Keratinocyte (primary cell): ENCODE measurements at regions not wholly inside any gene's neighbourhood (a gene's known extent, or its start where the extent isn't known, plus 50 kb on each side); places are given as distances from the start of the nearest gene placed in this dataset.

ENCODE experiments used
- DNase-seq: peaks from one replicate; pipeline ENCODE4 v3.0.0-alpha.2; 2011; ENCODE audit warnings: low read depth, missing footprints, low spot score
- FAIRE-seq: peaks from 2 replicates; lab custom pipeline; 2011; peaks lifted over from hg19 to GRCh38; lab: Jason Lieb, UNC
- H2AFZ ChIP-seq: 2 replicates; pipeline ENCODE4 v1.6.0; 2012; ENCODE audit warnings: low read length, control low read depth, inconsistent platforms; ENCODE audit not compliant: control insufficient read depth
- H3K27ac ChIP-seq: 2 replicates; pipeline ENCODE4 v1.5.1; 2011; ENCODE audit warnings: low read length; ENCODE audit not compliant: control insufficient read depth, insufficient read depth
- H3K27me3 ChIP-seq: 3 replicates; pipeline ENCODE4 v1.6.0; 2011; ENCODE audit warnings: low read length; ENCODE audit not compliant: control insufficient read depth, insufficient read depth; ENCODE audit errors: extremely low read depth
- H3K36me3 ChIP-seq, 2 experiments: 2 replicates in 1 of 2; 3 replicates in 1 of 2; pipeline ENCODE4 v1.5.1; 2011; ENCODE audit warnings: low read length in 2 of 2, mild to moderate bottlenecking in 1 of 2; ENCODE audit not compliant: control insufficient read depth in 2 of 2, insufficient read depth in 2 of 2; ENCODE audit errors: extremely low read depth in 1 of 2
- H3K4me1 ChIP-seq: 3 replicates; pipeline ENCODE4 v1.5.1; 2011; ENCODE audit warnings: low read length; ENCODE audit not compliant: control insufficient read depth, insufficient read depth; ENCODE audit errors: extremely low read depth
- H3K4me2 ChIP-seq: 3 replicates; pipeline ENCODE4 v1.6.0; 2011; ENCODE audit warnings: low read depth, low read length; ENCODE audit not compliant: control insufficient read depth, insufficient read depth; ENCODE audit errors: extremely low read depth
- H3K4me3 ChIP-seq, 3 experiments: fragments of 200-600 bp in 1 of 3; sonication (generic) in 1 of 3; 2 replicates in 2 of 3; 3 replicates in 1 of 3; pipeline ENCODE4 v1.5.1; 2011 to 2016; ENCODE audit warnings: low read length in 3 of 3, mild to moderate bottlenecking in 3 of 3, control low read depth in 2 of 3, inconsistent platforms in 1 of 3, low read depth in 1 of 3, mixed read lengths in 1 of 3, mixed run types in 1 of 3, moderate library complexity in 1 of 3; ENCODE audit not compliant: control insufficient read depth in 2 of 3, insufficient read depth in 2 of 3; ENCODE audit errors: extremely low read depth in 1 of 3
- H3K79me2 ChIP-seq: 2 replicates; pipeline ENCODE4 v1.6.0; 2012; ENCODE audit warnings: low read length; ENCODE audit not compliant: control insufficient read depth, insufficient read depth
- H3K9ac ChIP-seq: 3 replicates; pipeline ENCODE4 v1.6.0; 2011; ENCODE audit warnings: low read length; ENCODE audit not compliant: control insufficient read depth, insufficient read depth; ENCODE audit errors: extremely low read depth
- H3K9me1 ChIP-seq: 3 replicates; pipeline ENCODE4 v1.6.0; 2011; ENCODE audit warnings: low read length; ENCODE audit not compliant: control insufficient read depth, insufficient read depth; ENCODE audit errors: extremely low read depth
- H3K9me3 ChIP-seq: 2 replicates; pipeline ENCODE4 v1.5.1; 2012; ENCODE audit warnings: low read depth, low read length; ENCODE audit not compliant: control insufficient read depth
- H4K20me1 ChIP-seq: 3 replicates; pipeline ENCODE4 v1.6.0; 2011; ENCODE audit warnings: low read length; ENCODE audit not compliant: control insufficient read depth, insufficient read depth; ENCODE audit errors: extremely low read depth
- CTCF ChIP-seq, 3 experiments: IDR thresholded peaks in 1 of 3; conservative IDR thresholded peaks in 1 of 3; optimal IDR thresholded peaks in 1 of 3; 2 replicates in 2 of 3; 3 replicates in 1 of 3; pipeline versions ENCODE3 to v1.5.1; 2011; ENCODE audit warnings: low read length in 3 of 3, mild to moderate bottlenecking in 3 of 3, moderate library complexity in 2 of 3, control low read depth in 1 of 3, inconsistent platforms in 1 of 3; ENCODE audit not compliant: insufficient read depth in 2 of 3; ENCODE audit errors: extremely low read depth in 1 of 3
- EZH2 ChIP-seq: IDR thresholded peaks from one replicate; pipeline ENCODE4 v1.6.1; 2012; ENCODE audit warnings: inconsistent platforms, mild to moderate bottlenecking, low read length, moderate library complexity
- dilution Hi-C: fragments of 300-500 bp; cut with MboI; formaldehyde crosslinking; loops from one replicate; pipeline ENCODE4 v1.7.0; 2020; ENCODE audit warnings: low sequenced_read_pairs; ENCODE audit not compliant: extremely low pct_ligation_motif_present

- no peaks in the 10 kb centered on the region for H3K9me3 ChIP-seq
- no peaks in the 10 kb centered on the region for H3K36me3 ChIP-seq
- FAIRE-seq (no peak), DNase-seq (no peak)
- no peak overlapping the region for H3K4me2 ChIP-seq
- TF ChIP-seq CTCF (optimal IDR thresholded peaks at IDR 0.05 in 1 of 3, IDR thresholded peaks at IDR 0.05 in 1 of 3, conservative IDR thresholded peaks at IDR 0.05 in 1 of 3; ENCODE audit: extremely low read depth in 1 of 3, insufficient read depth in 2 of 3, low read length in 3 of 3), result no peak
- TF ChIP-seq EZH2, result no peak
- H3K4me1 ChIP-seq, result no peaks in the 10 kb centered on the region
- H3K9me1 ChIP-seq, result no peaks in the 10 kb centered on the region
- no peak overlapping the region for H2AFZ ChIP-seq
- H4K20me1 ChIP-seq, result no peaks in the 10 kb centered on the region
- H3K27ac ChIP-seq, result no peak overlapping the region
- H3K4me3 ChIP-seq, result no peak overlapping the region
- dilution Hi-C loops, result no loop called here
- H3K9ac ChIP-seq, result no peak overlapping the region
- no peaks in the 10 kb centered on the region for H3K79me2 ChIP-seq
- no peaks in the 10 kb centered on the region for H3K27me3 ChIP-seq
Observed at GRCh38 chr5:51095486-51095885, 287.8 kb upstream of the ISL1 start.

- Histone ChIP-seq H3K27me3 (no peaks in the 10 kb centered on the region), H3K9me3 (no peaks in the 10 kb centered on the region), H3K4me3 (no peak overlapping the region), H4K20me1 (no peaks in the 10 kb centered on the region), H3K4me2 (no peak overlapping the region), H3K79me2 (no peaks in the 10 kb centered on the region), H3K9me1 (no peaks in the 10 kb centered on the region), H3K4me1 (no peaks in the 10 kb centered on the region), H3K36me3 (no peaks in the 10 kb centered on the region), H2AFZ (no peak overlapping the region), H3K27ac (no peak overlapping the region), H3K9ac (no peak overlapping the region)
- TF ChIP-seq EZH2, result no peak
- TF ChIP-seq CTCF (optimal IDR thresholded peaks at IDR 0.05 in 1 of 3, IDR thresholded peaks at IDR 0.05 in 1 of 3, conservative IDR thresholded peaks at IDR 0.05 in 1 of 3; ENCODE audit: extremely low read depth in 1 of 3, insufficient read depth in 2 of 3, low read length in 3 of 3), result no peak
- no peak for FAIRE-seq
- dilution Hi-C loops, result no loop called here
- DNase-seq, result no peak
Observed at GRCh38 chr5:51096859-51097258, 286.4 kb upstream of the ISL1 start.
